Activated T-helper 1 cell treated with anti-CD3 and anti-CD28 coated beads, Interleukin-12 subunit alpha, Interleukin-12 subunit beta, Interleukin-2, Interleukin-4 antibody, amounts not matched to agents 30 ng/mL and 10 ng/mL and 1 ng/mL, durations not matched to agents 14 hours and 24 hours and 36 hours (primary cell): ENCODE measurements at regions not wholly inside any gene's neighbourhood (a gene's known extent, or its start where the extent isn't known, plus 50 kb on each side); places are given as distances from the start of the nearest gene placed in this dataset.
"Not testable (repeated sequence)": the region's sequence is repeated elsewhere in the genome, so short reads cannot be mapped to it uniquely, and the experiment has no call there.

ENCODE experiments used
- DNase-seq: peaks from one replicate; pipeline ENCODE4 v3.0.0; 2021; ENCODE audit warnings: low spot score
- H3K27ac Mint-ChIP-seq: one replicate; pipeline ENCODE4 v1.8.0; 2021; ENCODE audit warnings: mild to moderate bottlenecking, mixed read lengths
- H3K27me3 Mint-ChIP-seq: one replicate; pipeline ENCODE4 v1.8.0; 2022; ENCODE audit warnings: mild to moderate bottlenecking, moderate library complexity, mixed read lengths; ENCODE audit not compliant: insufficient read depth
- H3K36me3 Mint-ChIP-seq: one replicate; pipeline ENCODE4 v1.8.0; 2021; ENCODE audit warnings: low read depth, mixed read lengths
- H3K4me1 Mint-ChIP-seq: one replicate; pipeline ENCODE4 v1.8.0; 2021; ENCODE audit warnings: low read depth, mixed read lengths
- H3K4me3 Mint-ChIP-seq: one replicate; pipeline ENCODE4 v1.8.0; 2021; ENCODE audit warnings: mild to moderate bottlenecking, moderate library complexity, mixed read lengths
- H3K9me3 Mint-ChIP-seq: one replicate; pipeline ENCODE4 v1.8.0; 2021; ENCODE audit warnings: mixed read lengths
- intact Hi-C: fragments of 100-400 bp; cut with micrococcal nuclease; formaldehyde crosslinking; loops from one replicate; pipeline ENCODE4 v1.15.1; 2024

- H3K4me3 Mint-ChIP-seq, H3K36me3 Mint-ChIP-seq, H3K4me1 Mint-ChIP-seq, DNase-seq, H3K27ac Mint-ChIP-seq, H3K9me3 Mint-ChIP-seq: not testable (repeated sequence)
- intact Hi-C loops = loop anchor here (1.0 kb wide), 1 partner anchor 17 kb away; no protein-coding TSS in a partner anchor
- H3K27me3 Mint-ChIP-seq = peaks cover 16% of the 10 kb centered on the region
These were observed 1029.8 kb downstream of the TMEM121 start for GRCh38 chr14:106556211-106556610.

GRCh38 chr14:106556665-106557289, 1030.4 kb downstream of the TMEM121 start:
- H3K4me3 Mint-ChIP-seq = no peak overlapping the region
- H3K4me1 Mint-ChIP-seq = no peaks in the 10 kb centered on the region
- no peak overlapping the region for H3K27ac Mint-ChIP-seq
- no peaks in the 10 kb centered on the region for H3K36me3 Mint-ChIP-seq
- H3K9me3 Mint-ChIP-seq = no peaks in the 10 kb centered on the region
- H3K27me3 Mint-ChIP-seq = peaks cover 14% of the 10 kb centered on the region
- intact Hi-C loops = loop anchor here (1.0 kb wide), 1 partner anchor 17 kb away; no protein-coding TSS in a partner anchor
- peak; percentile 59 for DNase-seq

- Mint-ChIP-seq H3K4me1 (no peaks in the 10 kb centered on the region), H3K36me3 (no peaks in the 10 kb centered on the region), H3K9me3 (no peaks in the 10 kb centered on the region), H3K27ac (no peak overlapping the region), H3K4me3 (no peak overlapping the region), H3K27me3 (peaks cover 36% of the 10 kb centered on the region)
- intact Hi-C loops = no loop called here
- no peak for DNase-seq
These were observed 1036.1 kb downstream of the TMEM121 start for GRCh38 chr14:106562451-106562850.

- peak; percentile 47 for DNase-seq
- intact Hi-C loops = no loop called here
- Mint-ChIP-seq H3K27me3 (peaks cover 33% of the 10 kb centered on the region), H3K4me1 (no peaks in the 10 kb centered on the region), H3K27ac (no peak overlapping the region), H3K9me3 (no peaks in the 10 kb centered on the region), H3K36me3 (no peaks in the 10 kb centered on the region), H3K4me3 (no peak overlapping the region)
These were observed 1037.8 kb downstream of the TMEM121 start for GRCh38 chr14:106564058-106564643.

- Mint-ChIP-seq H3K9me3 (no peaks in the 10 kb centered on the region), H3K4me1 (no peaks in the 10 kb centered on the region), H3K36me3 (no peaks in the 10 kb centered on the region), H3K27ac (no peak overlapping the region), H3K27me3 (peaks cover 16% of the 10 kb centered on the region), H3K4me3 (no peak overlapping the region)
- intact Hi-C loops = no loop called here
- DNase-seq = no peak
These were observed 1052.1 kb downstream of the TMEM121 start for GRCh38 chr14:106578481-106578880.

- Mint-ChIP-seq H3K4me1 (no peaks in the 10 kb centered on the region), H3K9me3 (no peaks in the 10 kb centered on the region), H3K36me3 (no peaks in the 10 kb centered on the region), H3K27ac (no peak overlapping the region), H3K4me3 (no peak overlapping the region), H3K27me3 (peaks cover 12% of the 10 kb centered on the region)
- no peak for DNase-seq
- intact Hi-C loops = no loop called here
These were observed 1052.7 kb downstream of the TMEM121 start for GRCh38 chr14:106579084-106579483.

- Mint-ChIP-seq H3K27ac (no peak overlapping the region), H3K36me3 (no peaks in the 10 kb centered on the region), H3K4me3 (no peak overlapping the region), H3K27me3 (peaks cover 17% of the 10 kb centered on the region), H3K9me3 (no peaks in the 10 kb centered on the region), H3K4me1 (no peaks in the 10 kb centered on the region)
- DNase-seq = no peak
- intact Hi-C loops = no loop called here
These were observed 1059.3 kb downstream of the TMEM121 start for GRCh38 chr14:106585692-106586091.

- peaks cover 17% of the 10 kb centered on the region for H3K27me3 Mint-ChIP-seq
- peak; percentile 44 for DNase-seq
- no peaks in the 10 kb centered on the region for H3K4me1 Mint-ChIP-seq
- no peaks in the 10 kb centered on the region for H3K9me3 Mint-ChIP-seq
- H3K36me3 Mint-ChIP-seq = no peaks in the 10 kb centered on the region
- intact Hi-C loops = no loop called here
- H3K4me3 Mint-ChIP-seq = no peak overlapping the region
- H3K27ac Mint-ChIP-seq = no peak overlapping the region
These were observed 1059.8 kb downstream of the TMEM121 start for GRCh38 chr14:106586098-106586704.

GRCh38 chr14:106591539-106591938, 1065.2 kb downstream of the TMEM121 start:
- intact Hi-C loops, H3K4me3 Mint-ChIP-seq, H3K36me3 Mint-ChIP-seq, H3K4me1 Mint-ChIP-seq, H3K27ac Mint-ChIP-seq, DNase-seq, H3K9me3 Mint-ChIP-seq: not testable (repeated sequence)
- H3K27me3 Mint-ChIP-seq = peaks cover 17% of the 10 kb centered on the region

GRCh38 chr14:106592115-106592852, 1065.9 kb downstream of the TMEM121 start:
- intact Hi-C loops, H3K36me3 Mint-ChIP-seq, H3K4me3 Mint-ChIP-seq, H3K4me1 Mint-ChIP-seq, H3K9me3 Mint-ChIP-seq, H3K27ac Mint-ChIP-seq: not testable (repeated sequence)
- peak; percentile 58 for DNase-seq
- H3K27me3 Mint-ChIP-seq = peaks cover 17% of the 10 kb centered on the region

GRCh38 chr14:106599209-106599608, 1072.8 kb downstream of the TMEM121 start:
- Mint-ChIP-seq H3K4me3 (no peak overlapping the region), H3K36me3 (no peaks in the 10 kb centered on the region), H3K4me1 (no peaks in the 10 kb centered on the region), H3K27ac (no peak overlapping the region), H3K9me3 (no peaks in the 10 kb centered on the region), H3K27me3 (peaks cover 54% of the 10 kb centered on the region)
- no peak for DNase-seq
- intact Hi-C loops = no loop called here

- Mint-ChIP-seq H3K27me3 (peaks cover 34% of the 10 kb centered on the region), H3K36me3 (no peaks in the 10 kb centered on the region), H3K9me3 (no peaks in the 10 kb centered on the region), H3K27ac (no peak overlapping the region), H3K4me3 (no peak overlapping the region), H3K4me1 (peaks cover 7% of the 10 kb centered on the region)
- DNase-seq = peak; percentile 69
- intact Hi-C loops = no loop called here
These were observed 1079.4 kb downstream of the TMEM121 start for GRCh38 chr14:106605548-106606448.
